H1 (cell line): ENCODE measurements at regions not wholly inside any gene's neighbourhood (a gene's known extent, or its start where the extent isn't known, plus 50 kb on each side); places are given as distances from the start of the nearest gene placed in this dataset.

Experiments used
- CTCF ChIA-PET: fragments of 300-600 bp; sonication (Branson Sonifier 250); formaldehyde crosslinking; loops from one replicate; lab custom pipeline; 2021; ENCODE audit not compliant: partially characterized antibody; lab: Charles Lee
- POLR2A ChIA-PET: fragments of 300-600 bp; sonication (Branson Sonifier 250); formaldehyde crosslinking; loops from one replicate; lab custom pipeline; 2021; ENCODE audit warnings: inconsistent platforms; ENCODE audit not compliant: partially characterized antibody; lab: Charles Lee
- DNase-seq, 2 experiments: peaks; one replicate each; pipeline versions ENCODE4 v3.0.0 to v3.0.0-alpha.2; 2010 to 2022; ENCODE audit warnings: low spot score in 2 of 2, low read depth in 1 of 2, mixed read lengths in 1 of 2
- FAIRE-seq: peaks from 2 replicates; lab custom pipeline; 2011; peaks lifted over from hg19 to GRCh38; lab: Jason Lieb, UNC
- H2AFZ ChIP-seq: 2 replicates; pipeline ENCODE4 v1.8.1; 2012; ENCODE audit warnings: low read length, inconsistent platforms
- H2AK5ac ChIP-seq: 2 replicates; pipeline ENCODE4 v1.6.1; 2013; ENCODE audit warnings: low read depth, low read length
- H2BK120ac ChIP-seq: replicated peaks from 2 replicates; pipeline ENCODE3; 2013; ENCODE audit warnings: low read depth, low read length, inconsistent platforms
- H2BK12ac ChIP-seq: 2 replicates; pipeline ENCODE4 v1.6.1; 2013; ENCODE audit warnings: low read depth, low read length
- H2BK15ac ChIP-seq: 2 replicates; pipeline ENCODE4 v1.6.1; 2013; ENCODE audit warnings: low read length
- H2BK20ac ChIP-seq: 2 replicates; pipeline ENCODE4 v1.6.1; 2013; ENCODE audit warnings: low read length
- H2BK5ac ChIP-seq: 2 replicates; pipeline ENCODE4 v1.6.1; 2013; ENCODE audit warnings: low read depth, low read length
- H3K14ac ChIP-seq: 2 replicates; pipeline ENCODE4 v1.6.1; 2013; ENCODE audit warnings: inconsistent platforms; ENCODE audit not compliant: insufficient read length
- H3K18ac ChIP-seq: 2 replicates; pipeline ENCODE4 v1.6.1; 2013; ENCODE audit warnings: low read length; ENCODE audit errors: extremely low read depth
- H3K23ac ChIP-seq: 2 replicates; pipeline ENCODE4 v1.6.1; 2013; ENCODE audit warnings: inconsistent platforms; ENCODE audit not compliant: insufficient read length
- H3K23me2 ChIP-seq: 2 replicates; pipeline ENCODE4 v1.6.1; 2013; ENCODE audit warnings: low read depth, low read length
- H3K27ac ChIP-seq: 2 replicates; pipeline ENCODE4 v1.6.1; 2011; ENCODE audit warnings: low read depth, low read length, inconsistent platforms
- H3K27me3 ChIP-seq, 4 experiments: replicated peaks in 1 of 4; 1 replicate in 1 of 4; 2 replicates in 3 of 4; pipeline versions ENCODE4 v1.6.1 to v1.8.1; 2011 to 2013; ENCODE audit warnings: low read length in 3 of 4, mild to moderate bottlenecking in 3 of 4, inconsistent platforms in 2 of 4, mixed read lengths in 2 of 4, moderate library complexity in 1 of 4; ENCODE audit not compliant: control insufficient read depth in 3 of 4, insufficient read depth in 3 of 4; ENCODE audit errors: extremely low read depth in 1 of 4
- H3K36me3 ChIP-seq, 4 experiments: 2 replicates each; pipeline versions ENCODE4 v1.6.1 to v1.8.1; 2011 to 2013; ENCODE audit warnings: mild to moderate bottlenecking in 4 of 4, low read length in 3 of 4, moderate library complexity in 2 of 4, control low read depth in 1 of 4, inconsistent platforms in 1 of 4; ENCODE audit not compliant: insufficient read depth in 4 of 4, control insufficient read depth in 2 of 4
- H3K4ac ChIP-seq: replicated peaks from 2 replicates; pipeline ENCODE3; 2013; ENCODE audit warnings: low read length, low read depth, mixed read lengths, inconsistent platforms; ENCODE audit not compliant: insufficient read length
- H3K4me1 ChIP-seq, 4 experiments: replicated peaks in 1 of 4; 1 replicate in 1 of 4; 2 replicates in 3 of 4; pipeline versions ENCODE4 v1.6.1 to v1.8.1; 2011 to 2013; ENCODE audit warnings: low read length in 3 of 4, inconsistent platforms in 2 of 4, mixed read lengths in 1 of 4; ENCODE audit not compliant: insufficient read depth in 4 of 4, control insufficient read depth in 3 of 4
- H3K4me2 ChIP-seq, 2 experiments: 2 replicates each; pipeline versions ENCODE4 v1.6.1 to v1.8.1; 2011 to 2013; ENCODE audit warnings: low read depth in 2 of 2, low read length in 2 of 2, control low read depth in 1 of 2, inconsistent platforms in 1 of 2, mild to moderate bottlenecking in 1 of 2; ENCODE audit not compliant: insufficient read depth in 1 of 2
- H3K4me3 ChIP-seq, 4 experiments: fragments of 200-600, 300-600 bp in 1 of 4; sonication (generic), shearing (Covaris generic), sonication (Bioruptor Twin) in 1 of 4; 2 replicates each; pipeline versions ENCODE4 v1.5.1 to v1.8.1; 2011 to 2016; ENCODE audit warnings: low read length in 4 of 4, low read depth in 3 of 4, control low read depth in 2 of 4, inconsistent platforms in 2 of 4, mild to moderate bottlenecking in 2 of 4, mixed read lengths in 1 of 4, moderate library complexity in 1 of 4; ENCODE audit not compliant: insufficient read depth in 2 of 4; ENCODE audit errors: extremely low read depth in 1 of 4
- H3K56ac ChIP-seq: replicated peaks from 2 replicates; pipeline ENCODE3; 2013; ENCODE audit warnings: low read depth, mild to moderate bottlenecking, mixed read lengths, low read length, inconsistent platforms; ENCODE audit not compliant: insufficient read length
- H3K79me1 ChIP-seq: 2 replicates; pipeline ENCODE4 v1.6.1; 2013; ENCODE audit warnings: low read depth, low read length, control low read depth
- H3K79me2 ChIP-seq, 2 experiments: 2 replicates each; pipeline versions ENCODE4 v1.6.1 to v1.8.1; 2012 to 2013; ENCODE audit warnings: low read length in 2 of 2, mild to moderate bottlenecking in 2 of 2, inconsistent platforms in 1 of 2; ENCODE audit not compliant: insufficient read depth in 2 of 2, control insufficient read depth in 1 of 2
- H3K9ac ChIP-seq, 4 experiments: replicated peaks in 1 of 4; 1 replicate in 1 of 4; 2 replicates in 3 of 4; pipeline versions ENCODE4 v1.6.1 to v1.8.1; 2011 to 2013; ENCODE audit warnings: low read depth in 3 of 4, low read length in 3 of 4, control low read depth in 2 of 4, mild to moderate bottlenecking in 2 of 4, moderate library complexity in 2 of 4, inconsistent platforms in 1 of 4; ENCODE audit errors: extremely low read depth in 1 of 4
- H3K9me3 ChIP-seq, 2 experiments: 2 replicates each; pipeline versions ENCODE4 v1.6.1 to v1.8.1; 2012 to 2013; ENCODE audit warnings: mild to moderate bottlenecking in 2 of 2, moderate library complexity in 2 of 2, control low read depth in 1 of 2, inconsistent platforms in 1 of 2, low read depth in 1 of 2, low read length in 1 of 2, mixed read lengths in 1 of 2; ENCODE audit not compliant: insufficient read depth in 2 of 2
- H4K20me1 ChIP-seq, 2 experiments: replicated peaks in 1 of 2; 2 replicates each; pipeline versions ENCODE3 to v1.8.1; 2011 to 2013; ENCODE audit warnings: inconsistent platforms in 2 of 2, low read length in 2 of 2, mild to moderate bottlenecking in 1 of 2; ENCODE audit not compliant: insufficient read depth in 2 of 2, control insufficient read depth in 1 of 2
- H4K5ac ChIP-seq: 2 replicates; pipeline ENCODE4 v1.6.1; 2013; ENCODE audit warnings: low read length, low read depth, mixed read lengths, inconsistent platforms; ENCODE audit not compliant: insufficient read length
- H4K8ac ChIP-seq: 2 replicates; pipeline ENCODE4 v1.8.0; 2013; ENCODE audit warnings: mild to moderate bottlenecking, moderate library complexity, low read length, inconsistent platforms; ENCODE audit not compliant: insufficient read depth; ENCODE audit errors: extremely low read depth
- H4K91ac ChIP-seq: replicated peaks from 2 replicates; pipeline ENCODE3; 2013; ENCODE audit warnings: low read length, mixed read lengths, inconsistent platforms; ENCODE audit not compliant: insufficient read length
- ATF3 ChIP-seq: IDR thresholded peaks from 2 replicates; pipeline ENCODE4 v1.6.1; 2011; ENCODE audit warnings: low read depth, mild to moderate bottlenecking, low read length; ENCODE audit not compliant: insufficient read depth
- BCL11A ChIP-seq, 2 experiments: IDR thresholded peaks; one replicate each; pipeline ENCODE4 v1.6.1; 2011; ENCODE audit warnings: low read depth in 2 of 2, low read length in 2 of 2, mild to moderate bottlenecking in 2 of 2
- E2F6 ChIP-seq: IDR thresholded peaks from 2 replicates; pipeline ENCODE4 v1.6.1; 2012; ENCODE audit warnings: inconsistent platforms
- EZH2 ChIP-seq: fragments of 200-600 bp; sonication (generic); IDR thresholded peaks from 2 replicates; pipeline ENCODE4 v1.7.1; 2012; ENCODE audit warnings: low read depth, mild to moderate bottlenecking, moderate library complexity, low read length, inconsistent platforms; ENCODE audit not compliant: severe bottlenecking
- GABPA ChIP-seq: IDR thresholded peaks from 2 replicates; pipeline ENCODE4 v1.6.1; 2011; ENCODE audit warnings: mild to moderate bottlenecking, low read length, moderate library complexity, borderline replicate concordance; ENCODE audit not compliant: insufficient read depth
- GTF2F1 ChIP-seq: IDR thresholded peaks from 2 replicates; pipeline ENCODE4 v1.6.1; 2012; ENCODE audit warnings: low read depth, low read length, improper control_type of control experiment, borderline replicate concordance
- JUND ChIP-seq: IDR thresholded peaks from 2 replicates; pipeline ENCODE4 v1.6.1; 2011; ENCODE audit warnings: mild to moderate bottlenecking, improper control_type of control experiment, low read length
- KDM1A ChIP-seq: fragments of 200-600, 300-600 bp; sonication (generic); IDR thresholded peaks from 2 replicates; pipeline ENCODE4 v1.7.1; 2016; ENCODE audit warnings: mild to moderate bottlenecking, low read length, borderline replicate concordance
- SAP30 ChIP-seq: fragments of 300-600 bp; sonication (generic); IDR thresholded peaks from 2 replicates; pipeline ENCODE4 v1.7.1; 2012; ENCODE audit warnings: low read length, moderate library complexity, mild to moderate bottlenecking, inconsistent platforms; ENCODE audit not compliant: insufficient read depth, insufficient replicate concordance
- SUZ12 ChIP-seq: fragments of 200-600 bp; sonication (generic); IDR thresholded peaks from 2 replicates; pipeline ENCODE4 v1.6.1; 2012; ENCODE audit warnings: mild to moderate bottlenecking, inconsistent platforms, low read length, moderate library complexity, mixed read lengths
- TAF1 ChIP-seq: IDR thresholded peaks from 2 replicates; pipeline ENCODE4 v1.6.1; 2011; ENCODE audit warnings: mild to moderate bottlenecking, low read depth, low read length
- USF2 ChIP-seq: IDR thresholded peaks from 2 replicates; pipeline ENCODE4 v1.6.1; 2011; ENCODE audit warnings: low read length, improper control_type of control experiment
- WGBS, 2 experiments: shearing (Covaris generic) in 1 of 2; methylation state at CpG; one replicate each; pipeline versions ENCODE4 v1.1.6 to v1.1.7; 2013 to 2015; ENCODE audit warnings: low lambda C conversion rate in 2 of 2, mixed read lengths in 2 of 2, inconsistent platforms in 1 of 2, low coverage in 1 of 2, missing lambda C conversion rate in 1 of 2; ENCODE audit not compliant: insufficient replicate concordance in 2 of 2, insufficient coverage in 1 of 2, insufficient read length in 1 of 2; ENCODE audit errors: extremely low coverage in 1 of 2, missing lambda C conversion rate in 1 of 2; 5-methylcytosine and 5-hydroxymethylcytosine counted together

GRCh38 chr1:183721041-183721440 is 67.9 kb upstream of the APOBEC4 start:
- Histone ChIP-seq H3K4me1 (peaks cover 0 to 5% (median 0%) of the 10 kb centered on the region in 4 experiments; a peak in 1 of 7 replicates), H3K4me2 (no peak overlapping the region), H2AFZ (no peak overlapping the region), H4K91ac (no peak overlapping the region), H3K9ac (no peak overlapping the region), H2BK5ac (no peak overlapping the region), H3K36me3 (no peaks in the 10 kb centered on the region), H3K27ac (no peak overlapping the region), H4K20me1 (no peaks in the 10 kb centered on the region), H3K9me3 (no peaks in the 10 kb centered on the region), H3K14ac (no peak overlapping the region), H3K56ac (no peak overlapping the region), H3K79me2 (no peaks in the 10 kb centered on the region), H3K4me3 (no peak overlapping the region), H4K5ac (no peak overlapping the region), H3K18ac (no peak overlapping the region), H3K23ac (no peak overlapping the region), H2BK12ac (no peak overlapping the region), H3K27me3 (no peaks in the 10 kb centered on the region), H3K4ac (no peak overlapping the region), H4K8ac (no peak overlapping the region), H3K23me2 (no peaks in the 10 kb centered on the region), H2AK5ac (no peak overlapping the region), H3K79me1 (no peaks in the 10 kb centered on the region), H2BK20ac (no peak overlapping the region), H2BK15ac (no peak overlapping the region), H2BK120ac (no peak overlapping the region)
- DNase-seq = no peak
- CTCF ChIA-PET = interaction anchor here (0.7 to 1.0 kb wide), 2 partner anchors 36 to 211 kb away, joined by 3 to 4 read pairs; no protein-coding TSS in a partner anchor
- WGBS, 2 experiments = 92% methylated on average over 1 of the region's 1 CpG; no CpG with 5 or more reads in 1 of the 2 experiments
- no peak for FAIRE-seq
- POLR2A ChIA-PET = no interaction called here
- TF ChIP-seq GTF2F1 (no peak), JUND (no peak), SAP30 (no peak), SUZ12 (no peak), EZH2 (no peak), TAF1 (no peak), E2F6 (no peak), BCL11A (IDR thresholded peaks at IDR 0.05; ENCODE audit: low read depth in 2 of 2, low read length in 2 of 2) (no peak), ATF3 (no peak), KDM1A (no peak), GABPA (no peak), USF2 (no peak)
